IMR-90 (cell line): ENCODE measurements at regions not wholly inside any gene's neighbourhood (a gene's known extent, or its start where the extent isn't known, plus 50 kb on each side); places are given as distances from the start of the nearest gene placed in this dataset.
"Not testable (repeated sequence)": the region's sequence is repeated elsewhere in the genome, so short reads cannot be mapped to it uniquely, and the experiment has no call there.

Source experiments
- ATAC-seq: fragments of 200-7000 bp; cut with Tn5 transposase; 2 replicates; pipeline ENCODE4 v1.9.1; 2020; ENCODE audit warnings: low read depth, mild to moderate bottlenecking, moderate library complexity
- BruUV-seq: library from RNA; stranded (reverse); fragments of 400-500 nt; replicated peaks from 2 replicates; lab custom pipeline; 2021; lab: Mats Ljungman, UMichigan
- CTCF ChIA-PET: fragments of 300-600 bp; formaldehyde crosslinking; extraction: SDS; loops from one replicate; lab custom pipeline; 2021; ENCODE audit warnings: antibody characterized with exemption; lab: Yijun Ruan, JAX
- POLR2A ChIA-PET: fragments of 300-600 bp; sonication (Branson Sonifier 250); formaldehyde crosslinking; loops from one replicate; lab custom pipeline; 2022; ENCODE audit warnings: antibody characterized with exemption; ENCODE audit not compliant: unreplicated experiment; lab: Charles Lee
- DNase-seq: peaks from one replicate; pipeline ENCODE4 v3.0.0; 2013
- H2AFZ ChIP-seq: replicated peaks from 2 replicates; pipeline ENCODE3; 2013; ENCODE audit warnings: low read length, mild to moderate bottlenecking; ENCODE audit not compliant: poor library complexity
- H2AK5ac ChIP-seq: 2 replicates; pipeline ENCODE4 v1.6.1; 2013; ENCODE audit warnings: low read depth, low read length, inconsistent platforms
- H2AK9ac ChIP-seq: replicated peaks from 2 replicates; pipeline ENCODE3; 2013; ENCODE audit warnings: mild to moderate bottlenecking, low read depth, low read length, moderate library complexity; ENCODE audit not compliant: poor library complexity
- H2BK120ac ChIP-seq: 2 replicates; pipeline ENCODE4 v1.6.1; 2013; ENCODE audit warnings: low read depth, low read length, inconsistent platforms
- H2BK15ac ChIP-seq: 3 replicates; pipeline ENCODE4 v1.6.1; 2013; ENCODE audit warnings: low read depth, low read length, inconsistent platforms
- H2BK20ac ChIP-seq: 2 replicates; pipeline ENCODE4 v1.6.1; 2013; ENCODE audit warnings: low read depth, mild to moderate bottlenecking, inconsistent platforms, low read length, moderate library complexity
- H2BK5ac ChIP-seq: 2 replicates; pipeline ENCODE4 v1.6.1; 2013; ENCODE audit warnings: mild to moderate bottlenecking, low read depth, low read length, inconsistent platforms; ENCODE audit not compliant: poor library complexity, severe bottlenecking
- H3K14ac ChIP-seq: replicated peaks from 2 replicates; pipeline ENCODE4 v1.6.1; 2013; ENCODE audit warnings: low read depth, low read length, inconsistent platforms
- H3K18ac ChIP-seq: 2 replicates; pipeline ENCODE4 v1.6.1; 2013; ENCODE audit warnings: low read depth, low read length, control low read depth
- H3K23ac ChIP-seq: 2 replicates; pipeline ENCODE4 v1.6.1; 2013; ENCODE audit warnings: low read depth, low read length, inconsistent platforms
- H3K27ac ChIP-seq: 2 replicates; pipeline ENCODE4 v1.5.1; 2013; ENCODE audit warnings: mild to moderate bottlenecking, control low read depth, low read length; ENCODE audit not compliant: insufficient read depth
- H3K27me3 ChIP-seq: 2 replicates; pipeline ENCODE4 v1.6.1; 2013; ENCODE audit warnings: low read length; ENCODE audit not compliant: control insufficient read depth, insufficient read depth
- H3K36me3 ChIP-seq: 2 replicates; pipeline ENCODE4 v1.6.1; 2013; ENCODE audit warnings: low read length, mixed read lengths; ENCODE audit not compliant: control insufficient read depth, insufficient read depth
- H3K4ac ChIP-seq: 2 replicates; pipeline ENCODE4 v1.6.1; 2013; ENCODE audit warnings: low read depth, low read length, inconsistent platforms
- H3K4me1 ChIP-seq: 2 replicates; pipeline ENCODE4 v1.6.1; 2013; ENCODE audit warnings: low read length, mixed read lengths; ENCODE audit not compliant: control insufficient read depth, insufficient read depth
- H3K4me2 ChIP-seq: 2 replicates; pipeline ENCODE4 v1.6.1; 2013; ENCODE audit warnings: low read depth, mild to moderate bottlenecking, control low read depth, low read length, moderate library complexity
- H3K4me3 ChIP-seq: 2 replicates; pipeline ENCODE4 v1.5.1; 2013; ENCODE audit warnings: low read depth, mild to moderate bottlenecking, control low read depth, low read length, moderate library complexity; ENCODE audit not compliant: insufficient read depth
- H3K56ac ChIP-seq: 2 replicates; pipeline ENCODE4 v1.6.1; 2013; ENCODE audit warnings: low read length, inconsistent platforms; ENCODE audit not compliant: insufficient read depth; ENCODE audit errors: extremely low read depth
- H3K79me1 ChIP-seq, 2 experiments: 2 replicates each; pipeline ENCODE4 v1.6.1; 2013; ENCODE audit warnings: low read length in 2 of 2, inconsistent platforms in 1 of 2, low read depth in 1 of 2
- H3K9ac ChIP-seq: 2 replicates; pipeline ENCODE4 v1.6.1; 2013; ENCODE audit warnings: low read depth, low read length, control low read depth
- H3K9me1 ChIP-seq: 2 replicates; pipeline ENCODE4 v1.6.1; 2013; ENCODE audit warnings: low read length, inconsistent platforms; ENCODE audit not compliant: insufficient read depth
- H3K9me3 ChIP-seq: 2 replicates; pipeline ENCODE4 v1.6.1; 2013; ENCODE audit warnings: low read length; ENCODE audit not compliant: control insufficient read depth, insufficient read depth
- H4K20me1 ChIP-seq: 2 replicates; pipeline ENCODE4 v1.6.1; 2013; ENCODE audit warnings: low read length, inconsistent platforms; ENCODE audit not compliant: insufficient read depth
- H4K5ac ChIP-seq: 2 replicates; pipeline ENCODE4 v1.6.1; 2013; ENCODE audit warnings: mild to moderate bottlenecking, low read depth, low read length, control low read depth
- H4K8ac ChIP-seq, 2 experiments: 2 replicates each; pipeline ENCODE4 v1.6.1; 2013; ENCODE audit warnings: low read depth in 2 of 2, low read length in 2 of 2, control low read depth in 1 of 2, inconsistent platforms in 1 of 2
- H4K91ac ChIP-seq: 2 replicates; pipeline ENCODE4 v1.6.1; 2013; ENCODE audit warnings: low read depth, low read length, inconsistent platforms; ENCODE audit not compliant: insufficient read depth
- WGBS, 2 experiments: methylation state at CpG; one replicate each; pipeline versions ENCODE4 v1.1.5 to v1.1.7; 2013; ENCODE audit warnings: missing lambda C conversion rate in 2 of 2; ENCODE audit not compliant: insufficient read length in 1 of 2; ENCODE audit errors: extremely low coverage in 2 of 2; 5-methylcytosine and 5-hydroxymethylcytosine counted together
- dilution Hi-C: fragments of 300-500 bp; cut with HindIII; formaldehyde crosslinking; loops from one replicate; pipeline ENCODE4 v1.14.3; 2018; ENCODE audit warnings: low sequenced_read_pairs; ENCODE audit not compliant: unreplicated experiment
- in situ Hi-C: fragments of 300-500 bp; cut with MboI; formaldehyde crosslinking; loops from 3 replicates; pipeline ENCODE4 v1.14.3; 2019; ENCODE audit warnings: low sequenced_read_pairs, inconsistent platforms, mixed read lengths
- intact Hi-C: fragments of 100-400 bp; cut with micrococcal nuclease; formaldehyde crosslinking; loops from 2 replicates; pipeline ENCODE4 v1.10.0; 2022

DNA sequence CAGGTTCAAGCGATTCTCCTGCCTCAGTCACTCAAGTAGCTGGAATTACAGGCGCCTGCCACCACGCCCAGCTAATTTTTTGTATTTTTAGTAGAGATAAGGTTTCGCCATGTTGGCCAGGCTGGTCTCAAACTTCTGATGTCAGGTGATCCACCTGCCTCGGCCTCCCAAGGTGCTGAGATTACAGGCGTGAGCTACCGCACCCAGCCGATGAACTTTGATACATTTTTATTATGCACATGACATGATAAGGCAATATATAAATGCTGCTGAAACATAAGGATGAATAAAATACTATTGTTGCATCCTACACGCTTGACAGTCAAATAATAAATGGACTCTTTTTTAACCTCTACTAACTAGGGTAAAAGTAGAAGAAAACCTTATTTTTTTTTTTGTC, 1380.4 kb upstream of the SLC39A10 start:
- H4K8ac ChIP-seq = not testable (repeated sequence)

More for the DNA sequence above, 1380.4 kb upstream of the SLC39A10 start:
- H3K4ac ChIP-seq, H2BK5ac ChIP-seq, H3K23ac ChIP-seq, H3K4me1 ChIP-seq, H3K36me3 ChIP-seq, H3K4me2 ChIP-seq, in situ Hi-C loops, DNase-seq, H2BK120ac ChIP-seq, H3K9me3 ChIP-seq, dilution Hi-C loops, H2AFZ ChIP-seq, H3K9me1 ChIP-seq, H3K4me3 ChIP-seq, H3K79me1 ChIP-seq, H4K20me1 ChIP-seq, CTCF ChIA-PET, H4K5ac ChIP-seq, H3K27ac ChIP-seq, H2BK15ac ChIP-seq, ATAC-seq, BruUV-seq, POLR2A ChIA-PET, H3K9ac ChIP-seq, H2BK20ac ChIP-seq, H3K56ac ChIP-seq, H2AK5ac ChIP-seq, H4K91ac ChIP-seq, H2AK9ac ChIP-seq, intact Hi-C loops, H3K14ac ChIP-seq, H3K27me3 ChIP-seq, H3K18ac ChIP-seq: not testable (repeated sequence)
- WGBS, 2 experiments = no CpG with 5 or more reads among the region's 9 CpGs
